ENCODE measurements at regions not wholly inside any gene's neighbourhood (a gene's known extent, or its start where the extent isn't known, plus 50 kb on each side); places are given as distances from the start of the nearest gene placed in this dataset.

- H3K27me3 ChIP-seq (replicated peaks in 1 of 4; ENCODE audit: control extremely low read depth in 1 of 4, control insufficient read depth in 3 of 4, insufficient read depth in 4 of 4, low read length in 3 of 4), result no peaks in the 10 kb centered on the region
- H3K36me3 ChIP-seq (replicated peaks in 1 of 2; ENCODE audit: control extremely low read depth in 1 of 2, control insufficient read depth in 1 of 2, extremely low read depth in 1 of 2, insufficient read depth in 2 of 2, low read length in 1 of 2), result no peaks in the 10 kb centered on the region
- H3K9ac ChIP-seq (ENCODE audit: low read length), result no peak overlapping the region
- H3K4me1 ChIP-seq (ENCODE audit: control insufficient read depth in 2 of 2, insufficient read depth in 2 of 2, low read length in 2 of 2), result no peaks in the 10 kb centered on the region
- H4K20me1 ChIP-seq (ENCODE audit: control insufficient read depth, insufficient read depth, low read length, poor library complexity, severe bottlenecking), result no peaks in the 10 kb centered on the region
- no peak for DNase-seq
- intact Hi-C loops (cut with micrococcal nuclease), result no loop called here
- no peaks in the 10 kb centered on the region for H3K9me3 Mint-ChIP-seq (ENCODE audit: insufficient read depth)
- no peak overlapping the region for H3K27ac Mint-ChIP-seq
- no peak overlapping the region for H3K27ac ChIP-seq (ENCODE audit: low read length in 2 of 2)
- no peaks in the 10 kb centered on the region for H3K4me1 Mint-ChIP-seq
- no peak overlapping the region for H2AFZ ChIP-seq (ENCODE audit: insufficient read depth, low read depth, low read length, poor library complexity, severe bottlenecking)
- H3K4me3 ChIP-seq (ENCODE audit: control extremely low read depth in 1 of 5, extremely low read depth in 1 of 5, insufficient read depth in 1 of 5, low read depth in 2 of 5, low read length in 4 of 5), result no peak overlapping the region
- H3K4me3 Mint-ChIP-seq, result no peak overlapping the region
- H3K4me2 ChIP-seq (replicated peaks; ENCODE audit: low read depth, low read length, poor library complexity, severe bottlenecking), result no peak overlapping the region
- no peaks in the 10 kb centered on the region for H3K27me3 Mint-ChIP-seq
- no CpG with 5 or more reads among the region's 1 CpG for WGBS (ENCODE audit: insufficient coverage)
- H3K79me2 ChIP-seq (ENCODE audit: control insufficient read depth, insufficient read depth, low read length), result no peaks in the 10 kb centered on the region
- H3K9me3 ChIP-seq (ENCODE audit: control extremely low read depth in 1 of 3, control insufficient read depth in 2 of 3, insufficient read depth in 1 of 3, low read length in 2 of 3), result no peaks in the 10 kb centered on the region
- ChIA-PET CTCF (no interaction called here), POLR2A (no interaction called here)
- no peak for ATAC-seq (ENCODE audit: low read depth)
- no peak for TF ChIP-seq CTCF (IDR thresholded peaks at IDR 0.05)
- TF ChIP-seq EZH2 (IDR thresholded peaks at IDR 0.05; ENCODE audit: borderline replicate concordance, insufficient read depth, low read depth, low read length, poor library complexity, severe bottlenecking), result no peak
Observed at GRCh38 chr12:70985850-70986249, 65.3 kb upstream of the PTPRR start.

GRCh38 chr12:70983692-70984091, 63.2 kb upstream of the PTPRR start:
- H3K27me3 Mint-ChIP-seq, result no peaks in the 10 kb centered on the region
- Histone ChIP-seq H3K79me2 (ENCODE audit: control insufficient read depth, insufficient read depth, low read length) (no peaks in the 10 kb centered on the region), H3K27me3 (replicated peaks in 1 of 4; ENCODE audit: control extremely low read depth in 1 of 4, control insufficient read depth in 3 of 4, insufficient read depth in 4 of 4, low read length in 3 of 4) (no peaks in the 10 kb centered on the region), H3K36me3 (replicated peaks in 1 of 2; ENCODE audit: control extremely low read depth in 1 of 2, control insufficient read depth in 1 of 2, extremely low read depth in 1 of 2, insufficient read depth in 2 of 2, low read length in 1 of 2) (no peaks in the 10 kb centered on the region), H3K27ac (ENCODE audit: low read length in 2 of 2) (no peak overlapping the region), H4K20me1 (ENCODE audit: control insufficient read depth, insufficient read depth, low read length, poor library complexity, severe bottlenecking) (no peaks in the 10 kb centered on the region), H3K4me2 (replicated peaks; ENCODE audit: low read depth, low read length, poor library complexity, severe bottlenecking) (no peak overlapping the region), H3K9me3 (ENCODE audit: control extremely low read depth in 1 of 3, control insufficient read depth in 2 of 3, insufficient read depth in 1 of 3, low read length in 2 of 3) (no peaks in the 10 kb centered on the region), H2AFZ (ENCODE audit: insufficient read depth, low read depth, low read length, poor library complexity, severe bottlenecking) (no peak overlapping the region), H3K4me3 (ENCODE audit: control extremely low read depth in 1 of 5, extremely low read depth in 1 of 5, insufficient read depth in 1 of 5, low read depth in 2 of 5, low read length in 4 of 5) (no peak overlapping the region), H3K4me1 (ENCODE audit: control insufficient read depth in 2 of 2, insufficient read depth in 2 of 2, low read length in 2 of 2) (no peaks in the 10 kb centered on the region), H3K9ac (ENCODE audit: low read length) (no peak overlapping the region)
- H3K9me3 Mint-ChIP-seq (ENCODE audit: insufficient read depth), result no peaks in the 10 kb centered on the region
- ATAC-seq (ENCODE audit: low read depth) (no peak), DNase-seq (no peak)
- H3K27ac Mint-ChIP-seq, result no peak overlapping the region
- CTCF ChIA-PET, result no interaction called here
- intact Hi-C loops (cut with micrococcal nuclease), result no loop called here
- no peak overlapping the region for H3K4me3 Mint-ChIP-seq
- 100% methylated on average over 1 of the region's 4 CpGs for WGBS (ENCODE audit: insufficient coverage)
- H3K4me1 Mint-ChIP-seq, result no peaks in the 10 kb centered on the region
- POLR2A ChIA-PET, result no interaction called here
- TF ChIP-seq CTCF (IDR thresholded peaks at IDR 0.05), result no peak
- TF ChIP-seq EZH2 (IDR thresholded peaks at IDR 0.05; ENCODE audit: borderline replicate concordance, insufficient read depth, low read depth, low read length, poor library complexity, severe bottlenecking), result no peak
